MM.1S (cell line): ENCODE measurements at regions not wholly inside any gene's neighbourhood (a gene's known extent, or its start where the extent isn't known, plus 50 kb on each side); places are given as distances from the start of the nearest gene placed in this dataset.

ENCODE experiments used
- DNase-seq: peaks from one replicate; pipeline ENCODE4 v3.0.0-alpha.2; 2015
- H2AFZ ChIP-seq: fragments of 300-600 bp; sonication (generic); 2 replicates; pipeline ENCODE4 v1.6.0; 2016; ENCODE audit warnings: antibody characterized with exemption, low read length
- H3F3A ChIP-seq: fragments of 300-600 bp; sonication (generic); 2 replicates; pipeline ENCODE4 v1.6.1; 2016; ENCODE audit warnings: mild to moderate bottlenecking, antibody characterized with exemption, low read length, moderate library complexity, mixed read lengths; ENCODE audit not compliant: insufficient read depth
- H3K27ac ChIP-seq: fragments of 300-600 bp; sonication (generic); 2 replicates; pipeline ENCODE4 v1.5.1; 2016; ENCODE audit warnings: mild to moderate bottlenecking, low read length
- H3K27me3 ChIP-seq: fragments of 300-600 bp; sonication (generic); replicated peaks from 2 replicates; pipeline ENCODE4 v1.6.0; 2016; ENCODE audit warnings: low read length; ENCODE audit not compliant: insufficient read depth
- H3K36me3 ChIP-seq: fragments of 300-600 bp; sonication (generic); replicated peaks from 2 replicates; pipeline ENCODE4 v1.6.1; 2016; ENCODE audit warnings: mild to moderate bottlenecking, low read length, mixed read lengths; ENCODE audit not compliant: insufficient read depth
- H3K4me1 ChIP-seq: fragments of 300-600 bp; sonication (generic); 2 replicates; pipeline ENCODE4 v1.6.1; 2016; ENCODE audit warnings: low read length, mixed read lengths
- H3K4me2 ChIP-seq: fragments of 300-600 bp; sonication (generic); 2 replicates; pipeline ENCODE4 v1.6.0; 2016; ENCODE audit warnings: low read depth, low read length
- H3K4me3 ChIP-seq: fragments of 300-600 bp; sonication (generic); 2 replicates; pipeline ENCODE4 v1.5.1; 2016; ENCODE audit warnings: low read length, mixed read lengths
- H3K79me2 ChIP-seq: fragments of 300-600 bp; sonication (generic); 2 replicates; pipeline ENCODE4 v1.6.1; 2016; ENCODE audit warnings: mixed run types, low read length, mixed read lengths
- H3K9ac ChIP-seq: fragments of 300-600 bp; sonication (generic); 2 replicates; pipeline ENCODE4 v1.6.1; 2016; ENCODE audit warnings: low read length, mixed read lengths
- H3K9me2 ChIP-seq: fragments of 300-600 bp; sonication (generic); replicated peaks from 2 replicates; pipeline ENCODE4 v1.6.1; 2016; ENCODE audit warnings: mild to moderate bottlenecking, low read length, mixed read lengths; ENCODE audit not compliant: insufficient read depth
- H3K9me3 ChIP-seq: fragments of 300-600 bp; sonication (generic); replicated peaks from 2 replicates; pipeline ENCODE4 v1.6.1; 2016; ENCODE audit warnings: mild to moderate bottlenecking, low read length, mixed read lengths; ENCODE audit not compliant: insufficient read depth
- H4K20me1 ChIP-seq: fragments of 300-600 bp; sonication (generic); 2 replicates; pipeline ENCODE4 v1.6.1; 2016; ENCODE audit warnings: mild to moderate bottlenecking, low read length, moderate library complexity, mixed read lengths; ENCODE audit not compliant: insufficient read depth
- CTCF ChIP-seq: fragments of 300-600 bp; sonication (generic); IDR thresholded peaks from 2 replicates; pipeline ENCODE4 v1.5.1; 2016; ENCODE audit warnings: antibody characterized with exemption, low read length, mixed read lengths
- EZH2 ChIP-seq: fragments of 300-600 bp; sonication (generic); optimal IDR thresholded peaks from 2 replicates; pipeline ENCODE3; 2017; ENCODE audit warnings: low read depth, mild to moderate bottlenecking, antibody characterized with exemption, low read length, mixed read lengths
- EZH2phosphoT487 ChIP-seq: fragments of 300-600 bp; sonication (generic); IDR thresholded peaks from 2 replicates; pipeline ENCODE4 v1.6.1; 2018; ENCODE audit warnings: antibody characterized with exemption, low read length

- H3K9ac ChIP-seq: no peak overlapping the region
- H4K20me1 ChIP-seq: no peaks in the 10 kb centered on the region
- no peaks in the 10 kb centered on the region for H3K27me3 ChIP-seq
- no peaks in the 10 kb centered on the region for H3K79me2 ChIP-seq
- H3K9me2 ChIP-seq: no peaks in the 10 kb centered on the region
- H3K4me1 ChIP-seq: no peaks in the 10 kb centered on the region
- no peak for TF ChIP-seq EZH2phosphoT487
- TF ChIP-seq EZH2: no peak
- no peak overlapping the region for H2AFZ ChIP-seq
- H3K27ac ChIP-seq: no peak overlapping the region
- H3K4me2 ChIP-seq: no peak overlapping the region
- no peaks in the 10 kb centered on the region for H3F3A ChIP-seq
- DNase-seq: no peak
- no peaks in the 10 kb centered on the region for H3K9me3 ChIP-seq
- no peak overlapping the region for H3K4me3 ChIP-seq
- no peaks in the 10 kb centered on the region for H3K36me3 ChIP-seq
Observed at GRCh38 chr2:187679454-187679853, 125.2 kb upstream of the TFPI start.

GRCh38 chr2:187684174-187684573 lies 129.9 kb upstream of the TFPI start:
- no peaks in the 10 kb centered on the region for H3F3A ChIP-seq
- DNase-seq: no peak
- no peaks in the 10 kb centered on the region for H3K36me3 ChIP-seq
- H3K4me3 ChIP-seq: no peak overlapping the region
- no peaks in the 10 kb centered on the region for H3K27me3 ChIP-seq
- TF ChIP-seq EZH2: no peak
- no peak for TF ChIP-seq CTCF
- TF ChIP-seq EZH2phosphoT487: no peak
- H3K4me2 ChIP-seq: no peak overlapping the region
- H3K4me1 ChIP-seq: no peaks in the 10 kb centered on the region
- no peak overlapping the region for H3K9ac ChIP-seq
- H2AFZ ChIP-seq: no peak overlapping the region
- no peak overlapping the region for H3K27ac ChIP-seq
- no peaks in the 10 kb centered on the region for H3K9me3 ChIP-seq
- H4K20me1 ChIP-seq: no peaks in the 10 kb centered on the region
- H3K79me2 ChIP-seq: no peaks in the 10 kb centered on the region
- no peaks in the 10 kb centered on the region for H3K9me2 ChIP-seq

GRCh38 chr2:187686416-187687024 lies 132.3 kb upstream of the TFPI start:
- no peak for DNase-seq
- no peaks in the 10 kb centered on the region for H3K9me2 ChIP-seq
- H4K20me1 ChIP-seq: no peaks in the 10 kb centered on the region
- H3K4me1 ChIP-seq: no peaks in the 10 kb centered on the region
- H3K27me3 ChIP-seq: no peaks in the 10 kb centered on the region
- no peaks in the 10 kb centered on the region for H3K9me3 ChIP-seq
- no peaks in the 10 kb centered on the region for H3F3A ChIP-seq
- H2AFZ ChIP-seq: no peak overlapping the region
- TF ChIP-seq EZH2phosphoT487: no peak
- H3K27ac ChIP-seq: no peak overlapping the region
- H3K4me2 ChIP-seq: no peak overlapping the region
- H3K4me3 ChIP-seq: no peak overlapping the region
- H3K36me3 ChIP-seq: no peaks in the 10 kb centered on the region
- no peaks in the 10 kb centered on the region for H3K79me2 ChIP-seq
- no peak overlapping the region for H3K9ac ChIP-seq

- no peak for DNase-seq
- H3K9me2 ChIP-seq: no peaks in the 10 kb centered on the region
- H3F3A ChIP-seq: no peaks in the 10 kb centered on the region
- H3K4me2 ChIP-seq: no peak overlapping the region
- no peaks in the 10 kb centered on the region for H3K27me3 ChIP-seq
- no peaks in the 10 kb centered on the region for H3K79me2 ChIP-seq
- TF ChIP-seq CTCF (no peak), EZH2 (no peak), EZH2phosphoT487 (no peak)
- H2AFZ ChIP-seq: no peak overlapping the region
- H4K20me1 ChIP-seq: no peaks in the 10 kb centered on the region
- H3K27ac ChIP-seq: no peak overlapping the region
- no peaks in the 10 kb centered on the region for H3K4me1 ChIP-seq
- H3K9ac ChIP-seq: no peak overlapping the region
- no peaks in the 10 kb centered on the region for H3K36me3 ChIP-seq
- no peaks in the 10 kb centered on the region for H3K9me3 ChIP-seq
- no peak overlapping the region for H3K4me3 ChIP-seq
Observed at GRCh38 chr2:187687585-187687984, 133.3 kb upstream of the TFPI start.
